Subcutaneous abdominal adipose tissue (tissue), 5 donors: ENCODE measurements at regions not wholly inside any gene's neighbourhood (a gene's known extent, or its start where the extent isn't known, plus 50 kb on each side); places are given as distances from the start of the nearest gene placed in this dataset.

Experiments used
- H3K27ac ChIP-seq: one replicate; pipeline ENCODE4 v1.7.0; 2013; ENCODE audit warnings: low read depth, mild to moderate bottlenecking, inconsistent platforms, low read length, moderate library complexity
- H3K27me3 ChIP-seq, 5 donors: one replicate each; pipeline ENCODE4 v1.7.0; 2013; ENCODE audit warnings: low read length in 5 of 5, inconsistent platforms in 1 of 5; ENCODE audit not compliant: control insufficient read depth in 5 of 5, insufficient read depth in 4 of 5
- H3K36me3 ChIP-seq, 5 donors: one replicate each; pipeline ENCODE4 v1.7.0; 2013; ENCODE audit warnings: low read length in 5 of 5; ENCODE audit not compliant: control insufficient read depth in 5 of 5, insufficient read depth in 5 of 5
- H3K4me1 ChIP-seq, 5 donors: one replicate each; pipeline ENCODE4 v1.7.0; 2013; ENCODE audit warnings: low read length in 5 of 5, mild to moderate bottlenecking in 3 of 5, moderate library complexity in 1 of 5; ENCODE audit not compliant: control insufficient read depth in 5 of 5, insufficient read depth in 5 of 5
- H3K4me3 ChIP-seq, 5 donors: one replicate each; pipeline ENCODE4 v1.7.0; 2013; ENCODE audit warnings: low read length in 5 of 5, low read depth in 1 of 5
- H3K9ac ChIP-seq, 5 donors: one replicate each; pipeline ENCODE4 v1.7.0; 2013; ENCODE audit warnings: low read length in 5 of 5, mild to moderate bottlenecking in 4 of 5, moderate library complexity in 3 of 5
- H3K9me3 ChIP-seq, 5 donors: one replicate each; pipeline ENCODE4 v1.7.0; 2013; ENCODE audit warnings: low read length in 5 of 5; ENCODE audit not compliant: control insufficient read depth in 5 of 5
- donor health status: healthy.
- donor health status: healthy.
- donor health status: healthy.
- donor health status: healthy.
- donor health status: healthy.

DNA sequence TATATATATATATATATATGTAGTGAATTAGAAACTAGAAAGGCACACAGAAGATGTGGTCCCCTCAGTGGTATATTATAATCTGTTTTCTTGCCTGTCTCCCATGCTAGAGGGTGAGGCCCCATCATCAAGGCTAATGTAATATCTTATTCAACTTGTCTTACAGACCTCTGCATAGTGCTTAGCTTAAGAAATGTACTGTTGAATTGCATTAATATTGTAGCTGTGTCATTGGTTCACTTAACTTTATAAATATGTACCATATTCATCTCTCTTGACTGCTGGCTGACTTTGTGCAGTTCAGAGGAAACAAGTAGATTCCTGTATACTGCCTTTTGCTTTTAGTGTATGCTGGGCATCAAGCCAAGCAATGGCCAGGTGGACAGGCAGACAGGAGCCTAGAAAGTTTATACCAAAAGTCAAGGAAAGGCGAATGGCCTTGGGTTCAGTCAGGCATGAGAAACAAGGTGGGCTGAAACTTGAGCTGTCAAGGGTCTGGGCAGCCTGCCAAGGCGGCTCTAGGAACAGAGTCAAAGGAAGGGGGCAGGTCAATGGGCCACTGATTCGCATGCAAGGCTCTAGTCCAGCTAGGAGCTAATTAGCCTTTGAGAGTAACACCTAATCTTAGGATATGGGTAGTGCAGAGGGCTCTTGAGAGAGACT lies 78.8 kb upstream of the LEF1 start:
- Histone ChIP-seq H3K27me3 (no peaks in the 10 kb centered on the region), H3K9me3 (peaks cover 0 to 11% (median 8%) of the 10 kb centered on the region in 5 donors), H3K27ac (no peak overlapping the region), H3K4me3 (no peak overlapping the region), H3K4me1 (no peaks in the 10 kb centered on the region), H3K36me3 (no peaks in the 10 kb centered on the region), H3K9ac (no peak overlapping the region)

DNA sequence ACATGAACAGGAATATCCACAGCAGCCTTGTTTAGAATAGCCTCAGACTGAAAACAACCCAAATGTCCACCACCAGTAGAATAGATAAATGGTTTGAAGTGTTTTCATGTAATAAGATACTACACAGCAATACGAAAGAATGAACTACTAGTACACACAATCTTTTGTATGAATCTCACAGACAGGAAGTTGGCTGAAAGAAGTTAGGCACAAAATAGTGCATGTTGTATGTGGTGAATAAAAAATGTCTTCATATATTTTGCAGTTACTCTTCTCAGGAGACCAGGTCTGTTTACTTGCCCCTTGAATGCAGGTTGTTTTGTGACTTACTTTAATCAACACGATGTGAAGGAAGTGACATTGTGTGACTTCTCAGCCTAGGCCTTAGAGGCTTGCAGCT lies 75.9 kb upstream of the LEF1 start:
- H3K4me3 ChIP-seq, result no peak overlapping the region
- no peak overlapping the region for H3K9ac ChIP-seq
- H3K27ac ChIP-seq, result no peak overlapping the region
- H3K27me3 ChIP-seq, result peaks cover 0 to 2% (median 0%) of the 10 kb centered on the region in 5 donors
- H3K9me3 ChIP-seq, result peaks cover 0 to 8% (median 5%) of the 10 kb centered on the region in 5 donors
- H3K4me1 ChIP-seq, result no peaks in the 10 kb centered on the region
- H3K36me3 ChIP-seq, result no peaks in the 10 kb centered on the region

DNA sequence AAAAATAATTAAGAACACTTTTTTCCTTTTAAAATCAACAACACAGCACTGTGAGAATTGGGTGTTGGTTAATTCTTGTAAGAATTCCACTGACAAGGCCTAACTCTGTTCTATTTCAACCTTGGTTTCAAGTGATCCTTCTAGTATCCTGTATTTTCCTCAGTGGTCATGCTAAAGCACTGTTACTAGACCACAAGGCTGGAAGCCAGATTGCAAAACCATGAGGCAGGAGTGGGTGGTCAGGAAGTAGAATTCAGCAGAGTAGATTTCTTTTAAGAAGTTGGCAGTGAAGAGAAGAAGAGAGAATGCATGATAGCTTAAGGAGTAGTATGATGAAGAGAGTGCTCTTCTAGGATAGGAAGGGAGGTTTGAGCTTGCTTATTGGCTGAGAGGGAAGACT lies 71.6 kb upstream of the LEF1 start:
- H3K9me3 ChIP-seq, result no peaks in the 10 kb centered on the region
- no peak overlapping the region for H3K4me3 ChIP-seq
- no peaks in the 10 kb centered on the region for H3K36me3 ChIP-seq
- H3K27me3 ChIP-seq, result peaks cover 0 to 4% (median 0%) of the 10 kb centered on the region in 5 donors
- H3K27ac ChIP-seq, result no peak overlapping the region
- no peaks in the 10 kb centered on the region for H3K4me1 ChIP-seq
- no peak overlapping the region for H3K9ac ChIP-seq

DNA sequence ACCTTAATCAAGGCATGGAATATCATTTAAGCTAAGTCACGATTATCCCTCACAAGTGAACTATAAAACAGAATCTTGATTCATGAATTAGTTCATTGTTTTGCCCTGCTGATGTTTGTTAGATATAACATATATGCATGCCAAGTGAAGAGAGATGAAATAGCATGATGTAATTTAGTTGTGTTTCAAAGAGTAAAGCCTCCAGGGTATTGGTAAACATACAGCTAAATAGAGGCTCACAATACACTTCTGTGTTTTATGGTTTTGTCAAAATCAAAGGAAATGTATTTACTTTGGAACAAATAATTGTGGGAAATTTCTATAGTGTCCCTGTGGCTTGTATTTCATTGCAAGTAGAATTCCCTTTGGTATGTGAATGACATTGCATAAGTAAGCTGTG lies 69.0 kb upstream of the LEF1 start:
- Histone ChIP-seq H3K27me3 (peaks cover 0 to 4% (median 0%) of the 10 kb centered on the region in 5 donors), H3K4me3 (no peak overlapping the region), H3K27ac (no peak overlapping the region), H3K4me1 (no peaks in the 10 kb centered on the region), H3K9ac (no peak overlapping the region), H3K9me3 (no peaks in the 10 kb centered on the region), H3K36me3 (no peaks in the 10 kb centered on the region)

DNA sequence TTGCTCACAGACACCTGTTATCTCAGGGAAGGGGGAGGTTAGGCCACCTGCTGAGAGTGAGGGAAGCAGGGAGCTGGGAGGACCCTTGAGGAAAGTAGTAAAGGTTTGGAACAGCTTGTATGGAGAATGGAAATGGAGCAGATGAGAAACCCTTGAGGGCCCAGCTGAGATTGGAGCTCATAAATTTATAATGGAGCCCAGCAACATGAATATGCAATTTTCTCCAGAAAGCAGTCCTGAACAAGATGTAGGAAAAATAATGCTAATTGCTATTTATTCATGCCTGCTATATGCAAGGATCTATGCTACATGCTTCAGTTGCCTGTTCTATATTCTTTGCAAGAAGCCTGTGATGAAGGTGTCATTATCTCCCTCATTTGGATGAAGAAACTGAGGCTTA lies 67.5 kb upstream of the LEF1 start:
- Histone ChIP-seq H3K9me3 (peaks cover 0 to 6% (median 0%) of the 10 kb centered on the region in 5 donors), H3K27me3 (peaks cover 0 to 4% (median 0%) of the 10 kb centered on the region in 5 donors), H3K36me3 (no peaks in the 10 kb centered on the region), H3K27ac (no peak overlapping the region), H3K9ac (no peak overlapping the region), H3K4me3 (no peak overlapping the region), H3K4me1 (no peaks in the 10 kb centered on the region)

DNA sequence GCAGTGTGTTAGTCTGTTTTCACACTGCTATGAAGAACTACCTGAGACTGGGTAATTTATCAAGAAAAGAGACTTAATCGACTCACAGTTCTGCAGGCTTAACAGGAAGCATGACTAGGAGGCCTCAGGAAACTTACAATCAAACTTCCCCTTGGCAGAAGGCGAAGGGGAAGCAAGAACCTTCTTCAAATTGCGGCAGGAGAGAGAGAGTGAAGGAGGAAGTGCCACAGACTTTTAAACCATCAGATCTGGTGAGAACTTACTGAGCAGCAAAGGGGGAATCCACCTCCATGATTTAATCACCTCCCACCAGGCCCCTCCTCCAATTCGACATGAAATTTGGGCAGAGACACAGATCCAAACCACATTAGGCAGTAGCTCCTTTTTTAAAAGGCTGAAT lies 59.2 kb upstream of the LEF1 start:
- H3K4me1 ChIP-seq, result no peaks in the 10 kb centered on the region
- no peak overlapping the region for H3K4me3 ChIP-seq
- no peaks in the 10 kb centered on the region for H3K36me3 ChIP-seq
- peaks cover 0 to 8% (median 0%) of the 10 kb centered on the region in 5 donors for H3K9me3 ChIP-seq
- H3K9ac ChIP-seq, result no peak overlapping the region
- H3K27ac ChIP-seq, result no peak overlapping the region
- no peaks in the 10 kb centered on the region for H3K27me3 ChIP-seq

DNA sequence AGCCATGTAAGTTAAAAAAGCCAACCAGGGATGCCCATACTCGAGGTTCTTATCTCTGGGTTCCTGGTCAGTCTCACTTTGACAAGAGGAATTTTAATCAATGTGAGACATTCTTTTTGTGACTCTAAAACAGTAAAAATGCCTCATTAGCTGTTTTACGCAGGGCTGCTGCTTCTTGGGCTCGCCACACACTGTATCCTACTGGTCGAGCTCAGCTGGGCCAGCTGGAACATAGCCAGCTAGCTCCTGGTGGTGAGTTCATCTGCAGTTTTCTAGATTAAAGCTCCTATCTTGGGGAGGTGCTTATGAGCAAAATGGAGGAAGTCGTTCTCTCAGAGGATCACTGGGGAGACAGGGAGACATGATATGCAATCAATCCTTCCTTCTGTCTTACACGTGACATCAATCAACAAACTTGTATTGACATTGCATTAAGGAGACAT lies 55.9 kb upstream of the LEF1 start:
- H3K9ac ChIP-seq, result no peak overlapping the region
- H3K9me3 ChIP-seq, result peaks cover 0 to 2% (median 0%) of the 10 kb centered on the region in 5 donors
- H3K27me3 ChIP-seq, result no peaks in the 10 kb centered on the region
- no peaks in the 10 kb centered on the region for H3K4me1 ChIP-seq
- no peaks in the 10 kb centered on the region for H3K36me3 ChIP-seq
- H3K27ac ChIP-seq, result no peak overlapping the region
- H3K4me3 ChIP-seq, result no peak overlapping the region

DNA sequence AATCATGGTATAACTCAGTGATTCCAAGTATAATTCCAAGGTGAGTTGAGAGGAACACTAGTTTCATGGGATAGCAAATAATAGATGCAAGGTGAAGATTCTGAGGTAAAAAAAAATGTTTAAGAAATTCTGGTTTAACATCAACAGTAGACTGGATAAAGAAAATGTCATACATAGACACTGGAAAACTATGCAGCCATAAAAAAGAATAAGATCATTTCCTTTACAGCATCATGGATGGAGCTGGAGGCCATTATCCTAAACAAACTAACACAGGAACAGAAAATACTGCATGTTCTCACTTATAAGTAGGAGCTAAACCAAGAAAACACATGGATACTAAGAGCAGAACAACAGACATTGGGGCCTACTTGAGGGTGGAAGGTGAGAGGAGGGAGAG lies 54.6 kb upstream of the LEF1 start:
- Histone ChIP-seq H3K4me1 (no peaks in the 10 kb centered on the region), H3K9me3 (peaks cover 0 to 2% (median 0%) of the 10 kb centered on the region in 5 donors), H3K36me3 (no peaks in the 10 kb centered on the region), H3K27ac (no peak overlapping the region), H3K9ac (no peak overlapping the region), H3K4me3 (no peak overlapping the region), H3K27me3 (no peaks in the 10 kb centered on the region)

DNA sequence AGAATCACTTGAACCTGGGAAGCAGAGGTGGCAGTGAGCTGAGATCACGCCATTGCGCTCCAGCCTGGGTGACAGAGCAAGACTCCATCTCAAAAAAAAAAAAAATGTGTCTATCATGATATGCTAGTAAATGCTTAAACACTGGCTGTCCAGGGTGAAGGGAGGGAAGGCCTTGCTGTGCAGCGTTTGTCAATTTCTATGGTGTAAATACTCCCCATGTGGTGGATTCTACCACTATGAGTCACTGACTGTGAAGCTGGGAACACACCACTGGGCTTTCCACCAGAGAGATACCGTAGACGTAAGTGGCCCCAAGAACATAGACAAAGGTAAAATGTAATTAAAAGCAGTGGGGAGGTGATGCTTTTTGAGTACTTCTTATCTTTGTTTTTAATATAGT lies 51.3 kb upstream of the LEF1 start:
- no peak overlapping the region for H3K27ac ChIP-seq
- no peak overlapping the region for H3K4me3 ChIP-seq
- no peaks in the 10 kb centered on the region for H3K27me3 ChIP-seq
- H3K9ac ChIP-seq, result no peak overlapping the region
- H3K9me3 ChIP-seq, result no peaks in the 10 kb centered on the region
- H3K4me1 ChIP-seq, result no peaks in the 10 kb centered on the region
- H3K36me3 ChIP-seq, result no peaks in the 10 kb centered on the region
